ENCODE measurements at regions not wholly inside any gene's neighbourhood (a gene's known extent, or its start where the extent isn't known, plus 50 kb on each side); places are given as distances from the start of the nearest gene placed in this dataset.
"Not testable (repeated sequence)": the region's sequence is repeated elsewhere in the genome, so short reads cannot be mapped to it uniquely, and the experiment has no call there.

- TF ChIP-seq CTCF (IDR thresholded peaks at IDR 0.05); POLR2A (IDR thresholded peaks at IDR 0.05; ENCODE audit: low read depth): not testable (repeated sequence)
These were observed 275.2 kb downstream of the LIPI start for GRCh38 chr21:13935396-13936032.

Measured in esophagus muscularis mucosa (tissue), 3 donors.